Chondrocyte (in vitro differentiated cells): ENCODE measurements at regions not wholly inside any gene's neighbourhood (a gene's known extent, or its start where the extent isn't known, plus 50 kb on each side); places are given as distances from the start of the nearest gene placed in this dataset.

Experiments
- DNase-seq: peaks from one replicate; pipeline ENCODE4 v3.0.0; 2021; ENCODE audit warnings: mixed read lengths, low spot score
- H3K27ac Mint-ChIP-seq: one replicate; pipeline ENCODE4 v1.8.0; 2021; ENCODE audit warnings: mild to moderate bottlenecking, moderate library complexity, mixed read lengths; ENCODE audit not compliant: unreplicated experiment
- H3K27me3 Mint-ChIP-seq: 2 replicates; pipeline ENCODE4 v1.8.0; 2021; ENCODE audit warnings: low read depth, mixed read lengths
- H3K36me3 Mint-ChIP-seq: 2 replicates; pipeline ENCODE4 v1.8.0; 2021; ENCODE audit warnings: low read depth, mixed read lengths
- H3K4me1 Mint-ChIP-seq: 2 replicates; pipeline ENCODE4 v1.8.0; 2021; ENCODE audit warnings: low read depth, mild to moderate bottlenecking, mixed read lengths
- H3K4me3 Mint-ChIP-seq: one replicate; pipeline ENCODE4 v1.8.0; 2021; ENCODE audit warnings: mild to moderate bottlenecking, moderate library complexity, mixed read lengths; ENCODE audit not compliant: unreplicated experiment
- H3K9me3 Mint-ChIP-seq: 2 replicates; pipeline ENCODE4 v1.8.0; 2021; ENCODE audit warnings: low read depth, mixed read lengths
- CTCF ChIP-seq: fragments of 200-600 bp; sonication (generic); IDR thresholded peaks from 2 replicates; pipeline ENCODE4 v1.5.0; 2021; ENCODE audit warnings: antibody characterized with exemption, mild to moderate bottlenecking, moderate library complexity

- Mint-ChIP-seq H3K36me3 (no peaks in the 10 kb centered on the region), H3K27me3 (no peaks in the 10 kb centered on the region), H3K9me3 (peaks cover 13% of the 10 kb centered on the region), H3K4me3 (no peak overlapping the region), H3K4me1 (no peaks in the 10 kb centered on the region), H3K27ac (no peak overlapping the region)
- no peak for TF ChIP-seq CTCF
- DNase-seq: no peak
These were observed 606.6 kb upstream of the SORCS1 start for GRCh38 chr10:107771066-107771465.

GRCh38 chr10:107767185-107767584 is 602.7 kb upstream of the SORCS1 start:
- H3K9me3 Mint-ChIP-seq: peaks cover 4% of the 10 kb centered on the region
- H3K4me3 Mint-ChIP-seq: no peak overlapping the region
- H3K27me3 Mint-ChIP-seq: no peaks in the 10 kb centered on the region
- TF ChIP-seq CTCF: no peak
- no peak for DNase-seq
- no peak overlapping the region for H3K27ac Mint-ChIP-seq
- H3K36me3 Mint-ChIP-seq: no peaks in the 10 kb centered on the region
- H3K4me1 Mint-ChIP-seq: no peaks in the 10 kb centered on the region

- no peak for TF ChIP-seq CTCF
- Mint-ChIP-seq H3K4me1 (no peaks in the 10 kb centered on the region), H3K27ac (no peak overlapping the region), H3K9me3 (no peaks in the 10 kb centered on the region), H3K27me3 (no peaks in the 10 kb centered on the region), H3K4me3 (no peak overlapping the region), H3K36me3 (no peaks in the 10 kb centered on the region)
- DNase-seq: no peak
These were observed 590.3 kb upstream of the SORCS1 start for GRCh38 chr10:107754814-107755213.

- Mint-ChIP-seq H3K4me3 (no peak overlapping the region), H3K36me3 (no peaks in the 10 kb centered on the region), H3K27ac (no peak overlapping the region), H3K27me3 (no peaks in the 10 kb centered on the region), H3K9me3 (peaks cover 3% of the 10 kb centered on the region), H3K4me1 (no peaks in the 10 kb centered on the region)
- TF ChIP-seq CTCF: no peak
- DNase-seq: no peak
These were observed 584.7 kb upstream of the SORCS1 start for GRCh38 chr10:107749235-107749634.

GRCh38 chr10:107747851-107748250 is 583.3 kb upstream of the SORCS1 start:
- no peak for DNase-seq
- H3K4me3 Mint-ChIP-seq: no peak overlapping the region
- no peaks in the 10 kb centered on the region for H3K4me1 Mint-ChIP-seq
- no peak overlapping the region for H3K27ac Mint-ChIP-seq
- H3K9me3 Mint-ChIP-seq: peaks cover 3% of the 10 kb centered on the region
- H3K36me3 Mint-ChIP-seq: no peaks in the 10 kb centered on the region
- no peak for TF ChIP-seq CTCF
- no peaks in the 10 kb centered on the region for H3K27me3 Mint-ChIP-seq
